Vagina (tissue), 2 donors: ENCODE measurements at regions not wholly inside any gene's neighbourhood (a gene's known extent, or its start where the extent isn't known, plus 50 kb on each side); places are given as distances from the start of the nearest gene placed in this dataset.

Experiments
- DNase-seq, 2 donors: peaks; one replicate each; pipeline ENCODE4 v3.0.0-alpha.2; 2017; ENCODE audit errors: extremely low spot score in 2 of 2
- H3K27ac ChIP-seq: fragments of 200-600 bp; sonication (generic); one replicate; pipeline ENCODE4 v1.5.1; 2019
- H3K27me3 ChIP-seq: fragments of 200-600 bp; sonication (generic); one replicate; pipeline ENCODE4 v1.5.1; 2019
- H3K36me3 ChIP-seq, 2 donors: fragments of 200-600 bp; sonication (generic); one replicate each; pipeline ENCODE4 v1.5.1; 2017 to 2019
- H3K4me1 ChIP-seq: fragments of 200-600 bp; sonication (generic); one replicate; pipeline ENCODE4 v1.5.1; 2019
- H3K4me3 ChIP-seq, 2 donors: fragments of 200-600 bp; sonication (generic); 1 replicate in 1 of 2; 2 replicates in 1 of 2; pipeline ENCODE4 v1.5.1; 2016 to 2019
- H3K9me3 ChIP-seq: fragments of 200-600 bp; sonication (generic); one replicate; pipeline ENCODE4 v1.5.1; 2019
- CTCF ChIP-seq, 3 experiments: fragments of 450-650 bp in 2 of 3; fragments of 200-600 bp in 1 of 3; sonication (generic) in 1 of 3; IDR thresholded peaks; one replicate each; pipeline ENCODE4 v1.5.1; 2017 to 2019; ENCODE audit warnings: antibody characterized with exemption in 3 of 3, mild to moderate bottlenecking in 2 of 3, moderate library complexity in 2 of 3
- POLR2A ChIP-seq, 2 donors: fragments of 450-650 bp; IDR thresholded peaks; one replicate each; pipeline ENCODE4 v1.6.1; 2017; ENCODE audit warnings: antibody characterized with exemption in 2 of 2, mild to moderate bottlenecking in 2 of 2, moderate library complexity in 2 of 2
- POLR2AphosphoS5 ChIP-seq, 2 donors: sonication (generic); formaldehyde crosslinking; IDR thresholded peaks; one replicate each; pipeline ENCODE4 v1.9.0; 2017; ENCODE audit warnings: antibody characterized with exemption in 2 of 2, mild to moderate bottlenecking in 2 of 2, low read depth in 1 of 2; ENCODE audit not compliant: insufficient read depth in 1 of 2
- intact Hi-C: fragments of 100-400 bp; cut with DNase I; formaldehyde crosslinking; loops from one replicate; pipeline ENCODE4 v1.15.1; 2023

- Histone ChIP-seq H3K27ac (no peak overlapping the region), H3K36me3 (no peaks in the 10 kb centered on the region), H3K9me3 (no peaks in the 10 kb centered on the region), H3K4me1 (peaks cover 27% of the 10 kb centered on the region), H3K27me3 (no peaks in the 10 kb centered on the region), H3K4me3 (no peak overlapping the region)
- DNase-seq: no peak
- no peak for TF ChIP-seq CTCF (IDR thresholded peaks at IDR 0.05)
- no peak for TF ChIP-seq POLR2A (IDR thresholded peaks at IDR 0.05)
- TF ChIP-seq POLR2AphosphoS5 (IDR thresholded peaks at IDR 0.05; ENCODE audit: insufficient read depth in 1 of 2, low read depth in 1 of 2): no peak
- intact Hi-C loops: no loop called here
Measured at GRCh38 chr15:66932634-66933024, 132.8 kb upstream of the SMAD3 start.

- Histone ChIP-seq H3K4me1 (peaks cover 27% of the 10 kb centered on the region), H3K27me3 (no peaks in the 10 kb centered on the region), H3K4me3 (no peak overlapping the region), H3K27ac (no peak overlapping the region), H3K9me3 (no peaks in the 10 kb centered on the region), H3K36me3 (no peaks in the 10 kb centered on the region)
- TF ChIP-seq POLR2A (IDR thresholded peaks at IDR 0.05) (no peak), CTCF (IDR thresholded peaks at IDR 0.05) (no peak), POLR2AphosphoS5 (IDR thresholded peaks at IDR 0.05; ENCODE audit: insufficient read depth in 1 of 2, low read depth in 1 of 2) (no peak)
- intact Hi-C loops: no loop called here
- DNase-seq: no peak
Measured at GRCh38 chr15:66933932-66934867, 131.2 kb upstream of the SMAD3 start.

GRCh38 chr15:66934868-66935520 is 130.4 kb upstream of the SMAD3 start:
- no peak for DNase-seq
- intact Hi-C loops: no loop called here
- Histone ChIP-seq H3K27me3 (no peaks in the 10 kb centered on the region), H3K36me3 (no peaks in the 10 kb centered on the region), H3K9me3 (no peaks in the 10 kb centered on the region), H3K4me3 (no peak overlapping the region), H3K27ac (no peak overlapping the region), H3K4me1 (peaks cover 27% of the 10 kb centered on the region)
- no peak for TF ChIP-seq POLR2AphosphoS5 (IDR thresholded peaks at IDR 0.05; ENCODE audit: insufficient read depth in 1 of 2, low read depth in 1 of 2)
- TF ChIP-seq POLR2A (IDR thresholded peaks at IDR 0.05): no peak
- TF ChIP-seq CTCF (IDR thresholded peaks at IDR 0.05): no peak

- no peak for DNase-seq
- Histone ChIP-seq H3K27ac (peak overlapping the region; percentile 74), H3K4me1 (peaks cover 27% of the 10 kb centered on the region), H3K4me3 (peak overlapping the region in 1 of 2 donors; percentile 39), H3K27me3 (no peaks in the 10 kb centered on the region), H3K9me3 (no peaks in the 10 kb centered on the region), H3K36me3 (no peaks in the 10 kb centered on the region)
- intact Hi-C loops: no loop called here
- no peak for TF ChIP-seq POLR2A (IDR thresholded peaks at IDR 0.05)
- TF ChIP-seq POLR2AphosphoS5 (IDR thresholded peaks at IDR 0.05; ENCODE audit: insufficient read depth in 1 of 2, low read depth in 1 of 2): no peak
- no peak for TF ChIP-seq CTCF (IDR thresholded peaks at IDR 0.05)
Measured at GRCh38 chr15:66935688-66936087, 129.7 kb upstream of the SMAD3 start.
